GM23338 (cell line): ENCODE measurements at regions not wholly inside any gene's neighbourhood (a gene's known extent, or its start where the extent isn't known, plus 50 kb on each side); places are given as distances from the start of the nearest gene placed in this dataset.

Experiments used
- ATAC-seq: fragments of 200-7000 bp; cut with Tn5 transposase; 3 replicates; pipeline ENCODE4 v1.9.1; 2020
- DNase-seq: peaks from one replicate; pipeline ENCODE4 v3.0.0-alpha.2; 2015; ENCODE audit warnings: low spot score
- H2AFZ ChIP-seq: fragments of 200-600 bp; sonication (generic); 2 replicates; pipeline ENCODE4 v1.8.0; 2016; ENCODE audit warnings: antibody characterized with exemption, mild to moderate bottlenecking, moderate library complexity
- H3F3A ChIP-seq: fragments of 200-600 bp; sonication (generic); replicated peaks from 2 replicates; pipeline ENCODE4 v1.8.0; 2017; ENCODE audit warnings: antibody characterized with exemption, mixed run types, low read depth
- H3K27ac ChIP-seq: fragments of 200-600 bp; sonication (generic); 2 replicates; pipeline ENCODE4 v1.6.1; 2016; ENCODE audit warnings: low read depth
- H3K27me3 ChIP-seq: fragments of 200-600 bp; sonication (generic); 2 replicates; pipeline ENCODE4 v1.8.0; 2016; ENCODE audit warnings: mild to moderate bottlenecking, mixed run types, moderate library complexity; ENCODE audit not compliant: insufficient read depth
- H3K36me3 ChIP-seq: fragments of 200-600 bp; sonication (generic); 2 replicates; pipeline ENCODE4 v1.8.0; 2016; ENCODE audit warnings: mild to moderate bottlenecking; ENCODE audit not compliant: insufficient read depth
- H3K4me1 ChIP-seq: fragments of 200-600 bp; sonication (generic); 2 replicates; pipeline ENCODE4 v1.8.0; 2016; ENCODE audit warnings: mild to moderate bottlenecking, moderate library complexity; ENCODE audit not compliant: insufficient read depth
- H3K4me2 ChIP-seq: fragments of 200-600 bp; sonication (generic); 2 replicates; pipeline ENCODE4 v1.7.1; 2017; ENCODE audit warnings: mixed run types
- H3K4me3 ChIP-seq: fragments of 200-600 bp; sonication (generic); 2 replicates; pipeline ENCODE4 v1.6.1; 2016; ENCODE audit warnings: mixed run types
- H3K79me2 ChIP-seq: fragments of 200-600 bp; sonication (generic); replicated peaks from 2 replicates; pipeline ENCODE4 v1.8.0; 2017; ENCODE audit warnings: mild to moderate bottlenecking; ENCODE audit not compliant: insufficient read depth
- H3K9me2 ChIP-seq: fragments of 200-600 bp; sonication (generic); 2 replicates; pipeline ENCODE4 v1.8.0; 2017; ENCODE audit not compliant: insufficient read depth
- H4K20me1 ChIP-seq: fragments of 200-600 bp; sonication (generic); replicated peaks from 2 replicates; pipeline ENCODE4 v1.8.0; 2017; ENCODE audit warnings: mild to moderate bottlenecking; ENCODE audit not compliant: insufficient read depth
- H3K27ac Mint-ChIP-seq: 2 replicates; pipeline ENCODE4 v1.8.0; 2020; ENCODE audit warnings: inconsistent platforms, mild to moderate bottlenecking, moderate library complexity, mixed read lengths
- H3K27me3 Mint-ChIP-seq: 3 replicates; pipeline ENCODE4 v1.8.0; 2022; ENCODE audit warnings: low read depth, mild to moderate bottlenecking, moderate library complexity, mixed read lengths, inconsistent platforms; ENCODE audit not compliant: insufficient read depth, poor library complexity
- H3K36me3 Mint-ChIP-seq: 3 replicates; pipeline ENCODE4 v1.8.0; 2021; ENCODE audit warnings: low read depth, mild to moderate bottlenecking, inconsistent platforms, moderate library complexity, mixed read lengths
- H3K4me1 Mint-ChIP-seq: 3 replicates; pipeline ENCODE4 v1.8.0; 2020; ENCODE audit warnings: mild to moderate bottlenecking, inconsistent platforms, mixed read lengths
- H3K4me3 Mint-ChIP-seq: 3 replicates; pipeline ENCODE4 v1.8.0; 2021; ENCODE audit warnings: moderate library complexity, mild to moderate bottlenecking, inconsistent platforms, mixed read lengths
- H3K9me3 Mint-ChIP-seq: 3 replicates; pipeline ENCODE4 v1.8.0; 2020; ENCODE audit warnings: moderate library complexity, mild to moderate bottlenecking, inconsistent platforms, mixed read lengths
- CREB1 ChIP-seq: fragments of 250-450 bp; sonication (Bioruptor Pico); IDR thresholded peaks from 2 replicates; pipeline ENCODE4 v1.5.0; 2020; ENCODE audit warnings: low read depth, mild to moderate bottlenecking, moderate library complexity
- EZH2 ChIP-seq: fragments of 200-600 bp; sonication (generic); IDR thresholded peaks from one replicate; pipeline ENCODE4 v1.8.0; 2017; ENCODE audit warnings: antibody characterized with exemption, mild to moderate bottlenecking, low read depth; ENCODE audit not compliant: unreplicated experiment
- EZH2phosphoT487 ChIP-seq: fragments of 200-600 bp; sonication (generic); IDR thresholded peaks from one replicate; pipeline ENCODE4 v1.8.1; 2018; ENCODE audit warnings: antibody characterized with exemption; ENCODE audit not compliant: unreplicated experiment
- JUNB ChIP-seq: IDR thresholded peaks from one replicate; pipeline ENCODE4 v1.6.1; 2016; ENCODE audit warnings: antibody characterized with exemption; ENCODE audit not compliant: unreplicated experiment
- NANOG ChIP-seq: IDR thresholded peaks from 2 replicates; pipeline ENCODE4 v1.6.1; 2016; ENCODE audit warnings: antibody characterized with exemption, borderline replicate concordance
- POLR2AphosphoS5 ChIP-seq: IDR thresholded peaks from 2 replicates; pipeline ENCODE4 v1.6.1; 2016; ENCODE audit warnings: antibody characterized with exemption, low read depth
- STAT1 ChIP-seq: IDR thresholded peaks from one replicate; pipeline ENCODE4 v1.6.1; 2016; ENCODE audit warnings: antibody characterized with exemption; ENCODE audit not compliant: unreplicated experiment
- ZNF114 ChIP-seq: fragments of 250-450 bp; sonication (Bioruptor Pico); IDR thresholded peaks from 2 replicates; pipeline ENCODE4 v1.5.0; 2020; ENCODE audit warnings: mild to moderate bottlenecking, moderate library complexity
- ZNF331 ChIP-seq: fragments of 250-450 bp; sonication (Bioruptor Pico); IDR thresholded peaks from 2 replicates; pipeline ENCODE4 v1.5.0; 2020; ENCODE audit warnings: low read depth, mild to moderate bottlenecking, moderate library complexity
- ZNF462 ChIP-seq: fragments of 250-450 bp; sonication (Bioruptor Pico); IDR thresholded peaks from 2 replicates; pipeline ENCODE4 v1.5.0; 2020; ENCODE audit warnings: mild to moderate bottlenecking, moderate library complexity
- TF ChIP-seq, protein P1 (sequence below): IDR thresholded peaks from one replicate; pipeline ENCODE4 v1.6.1; 2018; ENCODE audit warnings: antibody characterized with exemption; ENCODE audit not compliant: unreplicated experiment
- TF ChIP-seq, protein P2 (sequence below): IDR thresholded peaks from 2 replicates; pipeline ENCODE4 v1.6.1; 2016; ENCODE audit warnings: antibody characterized with exemption
- TF ChIP-seq, protein P3 (sequence below), 2 experiments: fragments of 200-600 bp in 1 of 2; sonication (generic) in 1 of 2; conservative IDR thresholded peaks; 2 replicates each; pipeline versions ENCODE4 v1.5.1 to v1.6.1; 2016 to 2017; ENCODE audit warnings: antibody characterized with exemption in 2 of 2, low read depth in 2 of 2, mild to moderate bottlenecking in 2 of 2, moderate library complexity in 1 of 2

- Histone ChIP-seq H3K27ac (no peak overlapping the region), H3K4me2 (peak overlapping the region; percentile 55; the same call in 1 of the 2 replicates), H4K20me1 (no peaks in the 10 kb centered on the region), H3K36me3 (no peaks in the 10 kb centered on the region), H2AFZ (no peak overlapping the region), H3F3A (no peaks in the 10 kb centered on the region), H3K4me3 (no peak overlapping the region), H3K9me2 (no peaks in the 10 kb centered on the region), H3K79me2 (no peaks in the 10 kb centered on the region), H3K4me1 (peaks cover 12% of the 10 kb centered on the region; the same call in 1 of the 2 replicates), H3K27me3 (no peaks in the 10 kb centered on the region)
- ATAC-seq (peak; percentile 71), DNase-seq (peak; percentile 9)
- Mint-ChIP-seq H3K27me3 (no peaks in the 10 kb centered on the region), H3K4me1 (peaks cover 21% of the 10 kb centered on the region), H3K4me3 (peak overlapping the region; percentile 9; the same call in 1 of the 3 replicates), H3K27ac (no peak overlapping the region), H3K36me3 (no peaks in the 10 kb centered on the region), H3K9me3 (no peaks in the 10 kb centered on the region)
- TF ChIP-seq, protein P1, sequence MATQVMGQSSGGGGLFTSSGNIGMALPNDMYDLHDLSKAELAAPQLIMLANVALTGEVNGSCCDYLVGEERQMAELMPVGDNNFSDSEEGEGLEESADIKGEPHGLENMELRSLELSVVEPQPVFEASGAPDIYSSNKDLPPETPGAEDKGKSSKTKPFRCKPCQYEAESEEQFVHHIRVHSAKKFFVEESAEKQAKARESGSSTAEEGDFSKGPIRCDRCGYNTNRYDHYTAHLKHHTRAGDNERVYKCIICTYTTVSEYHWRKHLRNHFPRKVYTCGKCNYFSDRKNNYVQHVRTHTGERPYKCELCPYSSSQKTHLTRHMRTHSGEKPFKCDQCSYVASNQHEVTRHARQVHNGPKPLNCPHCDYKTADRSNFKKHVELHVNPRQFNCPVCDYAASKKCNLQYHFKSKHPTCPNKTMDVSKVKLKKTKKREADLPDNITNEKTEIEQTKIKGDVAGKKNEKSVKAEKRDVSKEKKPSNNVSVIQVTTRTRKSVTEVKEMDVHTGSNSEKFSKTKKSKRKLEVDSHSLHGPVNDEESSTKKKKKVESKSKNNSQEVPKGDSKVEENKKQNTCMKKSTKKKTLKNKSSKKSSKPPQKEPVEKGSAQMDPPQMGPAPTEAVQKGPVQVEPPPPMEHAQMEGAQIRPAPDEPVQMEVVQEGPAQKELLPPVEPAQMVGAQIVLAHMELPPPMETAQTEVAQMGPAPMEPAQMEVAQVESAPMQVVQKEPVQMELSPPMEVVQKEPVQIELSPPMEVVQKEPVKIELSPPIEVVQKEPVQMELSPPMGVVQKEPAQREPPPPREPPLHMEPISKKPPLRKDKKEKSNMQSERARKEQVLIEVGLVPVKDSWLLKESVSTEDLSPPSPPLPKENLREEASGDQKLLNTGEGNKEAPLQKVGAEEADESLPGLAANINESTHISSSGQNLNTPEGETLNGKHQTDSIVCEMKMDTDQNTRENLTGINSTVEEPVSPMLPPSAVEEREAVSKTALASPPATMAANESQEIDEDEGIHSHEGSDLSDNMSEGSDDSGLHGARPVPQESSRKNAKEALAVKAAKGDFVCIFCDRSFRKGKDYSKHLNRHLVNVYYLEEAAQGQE: no peak
- no peak for TF ChIP-seq ZNF462 (CRISPR knock-in tag)
- no peak for TF ChIP-seq ZNF331 (CRISPR knock-in tag)
- no peak for TF ChIP-seq STAT1
- TF ChIP-seq, protein P2, sequence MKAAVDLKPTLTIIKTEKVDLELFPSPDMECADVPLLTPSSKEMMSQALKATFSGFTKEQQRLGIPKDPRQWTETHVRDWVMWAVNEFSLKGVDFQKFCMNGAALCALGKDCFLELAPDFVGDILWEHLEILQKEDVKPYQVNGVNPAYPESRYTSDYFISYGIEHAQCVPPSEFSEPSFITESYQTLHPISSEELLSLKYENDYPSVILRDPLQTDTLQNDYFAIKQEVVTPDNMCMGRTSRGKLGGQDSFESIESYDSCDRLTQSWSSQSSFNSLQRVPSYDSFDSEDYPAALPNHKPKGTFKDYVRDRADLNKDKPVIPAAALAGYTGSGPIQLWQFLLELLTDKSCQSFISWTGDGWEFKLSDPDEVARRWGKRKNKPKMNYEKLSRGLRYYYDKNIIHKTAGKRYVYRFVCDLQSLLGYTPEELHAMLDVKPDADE: no peak
- TF ChIP-seq ZNF114: no peak
- TF ChIP-seq EZH2: no peak
- TF ChIP-seq JUNB: no peak
- no peak for TF ChIP-seq EZH2phosphoT487
- no peak for TF ChIP-seq CREB1 (CRISPR knock-in tag)
- TF ChIP-seq, protein P3, sequence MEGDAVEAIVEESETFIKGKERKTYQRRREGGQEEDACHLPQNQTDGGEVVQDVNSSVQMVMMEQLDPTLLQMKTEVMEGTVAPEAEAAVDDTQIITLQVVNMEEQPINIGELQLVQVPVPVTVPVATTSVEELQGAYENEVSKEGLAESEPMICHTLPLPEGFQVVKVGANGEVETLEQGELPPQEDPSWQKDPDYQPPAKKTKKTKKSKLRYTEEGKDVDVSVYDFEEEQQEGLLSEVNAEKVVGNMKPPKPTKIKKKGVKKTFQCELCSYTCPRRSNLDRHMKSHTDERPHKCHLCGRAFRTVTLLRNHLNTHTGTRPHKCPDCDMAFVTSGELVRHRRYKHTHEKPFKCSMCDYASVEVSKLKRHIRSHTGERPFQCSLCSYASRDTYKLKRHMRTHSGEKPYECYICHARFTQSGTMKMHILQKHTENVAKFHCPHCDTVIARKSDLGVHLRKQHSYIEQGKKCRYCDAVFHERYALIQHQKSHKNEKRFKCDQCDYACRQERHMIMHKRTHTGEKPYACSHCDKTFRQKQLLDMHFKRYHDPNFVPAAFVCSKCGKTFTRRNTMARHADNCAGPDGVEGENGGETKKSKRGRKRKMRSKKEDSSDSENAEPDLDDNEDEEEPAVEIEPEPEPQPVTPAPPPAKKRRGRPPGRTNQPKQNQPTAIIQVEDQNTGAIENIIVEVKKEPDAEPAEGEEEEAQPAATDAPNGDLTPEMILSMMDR (conservative IDR thresholded peaks at IDR 0.05; ENCODE audit: low read depth in 2 of 2): no peak
- TF ChIP-seq POLR2AphosphoS5: no peak
- no peak for TF ChIP-seq NANOG
Observed at GRCh38 chrX:17967888-17968287, 106.8 kb upstream of the RAI2 start.
